ENCODE measurements at regions not wholly inside any gene's neighbourhood (a gene's known extent, or its start where the extent isn't known, plus 50 kb on each side); places are given as distances from the start of the nearest gene placed in this dataset.

GRCh38 chr7:54690050-54690443, 69.0 kb downstream of the SEC61G start:
- intact Hi-C loops (cut with DNase I): no loop called here
- Histone ChIP-seq H3K27ac (no peak overlapping the region), H3K9me3 (no peaks in the 10 kb centered on the region), H3K27me3 (no peaks in the 10 kb centered on the region), H3K4me3 (peak overlapping the region; percentile 0), H3K36me3 (no peaks in the 10 kb centered on the region), H3K4me1 (ENCODE audit: insufficient read depth) (no peaks in the 10 kb centered on the region)
- peak in 3 of 5 donors; percentile 26 to 45 (median 27) for DNase-seq
- WGBS, 3 donors: 4 to 12% (median 5%) methylated on average over 9 of the region's 9 CpGs
- no peak for TF ChIP-seq CTCF (IDR thresholded peaks at IDR 0.05)
- TF ChIP-seq POLR2A (IDR thresholded peaks at IDR 0.05): no peak
- no peak for TF ChIP-seq EP300 (IDR thresholded peaks at IDR 0.05)

GRCh38 chr7:54689394-54690049, 69.5 kb downstream of the SEC61G start:
- no peak for DNase-seq
- WGBS, 3 donors: 3 to 11% (median 6%) methylated on average over 5 of the region's 5 CpGs
- TF ChIP-seq EP300 (IDR thresholded peaks at IDR 0.05): no peak
- no peak for TF ChIP-seq CTCF (IDR thresholded peaks at IDR 0.05)
- no peak for TF ChIP-seq POLR2A (IDR thresholded peaks at IDR 0.05)

GRCh38 chr7:54687462-54688212, 71.4 kb downstream of the SEC61G start:
- DNase-seq: no peak
- Histone ChIP-seq H3K36me3 (no peaks in the 10 kb centered on the region), H3K27me3 (no peaks in the 10 kb centered on the region), H3K4me1 (ENCODE audit: insufficient read depth) (no peaks in the 10 kb centered on the region), H3K27ac (no peak overlapping the region), H3K9me3 (no peaks in the 10 kb centered on the region), H3K4me3 (no peak overlapping the region)
- intact Hi-C loops (cut with DNase I): no loop called here
- 70 to 80% (median 77%) methylated on average over 5 of the region's 5 CpGs for WGBS, 3 donors
- TF ChIP-seq EP300 (IDR thresholded peaks at IDR 0.05) (no peak), POLR2A (IDR thresholded peaks at IDR 0.05) (no peak), CTCF (IDR thresholded peaks at IDR 0.05) (no peak)

More at GRCh38 chr7:54689394-54690049, 69.5 kb downstream of the SEC61G start:
- Histone ChIP-seq H3K4me3 (peak overlapping the region; percentile 0), H3K9me3 (no peaks in the 10 kb centered on the region), H3K36me3 (no peaks in the 10 kb centered on the region), H3K27ac (no peak overlapping the region), H3K4me1 (ENCODE audit: insufficient read depth) (no peaks in the 10 kb centered on the region), H3K27me3 (no peaks in the 10 kb centered on the region)
- intact Hi-C loops (cut with DNase I): no loop called here

GRCh38 chr7:54680377-54681005, 78.5 kb downstream of the SEC61G start:
- TF ChIP-seq POLR2A (IDR thresholded peaks at IDR 0.05): no peak
- TF ChIP-seq EP300 (IDR thresholded peaks at IDR 0.05): no peak
- TF ChIP-seq CTCF (IDR thresholded peaks at IDR 0.05): no peak
- H3K4me1 ChIP-seq (ENCODE audit: insufficient read depth): no peaks in the 10 kb centered on the region
- no peak overlapping the region for H3K4me3 ChIP-seq
- H3K27ac ChIP-seq: no peak overlapping the region
- WGBS, 3 donors: 79 to 85% (median 83%) methylated on average over 4 of the region's 4 CpGs
- no peaks in the 10 kb centered on the region for H3K36me3 ChIP-seq
- no peaks in the 10 kb centered on the region for H3K27me3 ChIP-seq
- intact Hi-C loops (cut with DNase I): no loop called here
- DNase-seq: no peak
- H3K9me3 ChIP-seq: no peaks in the 10 kb centered on the region

Measured in ovary (tissue), 7 donors.